Kidney tubule cell (primary cell): ENCODE measurements at regions not wholly inside any gene's neighbourhood (a gene's known extent, or its start where the extent isn't known, plus 50 kb on each side); places are given as distances from the start of the nearest gene placed in this dataset.

ENCODE experiments used
- DNase-seq: peaks from one replicate; pipeline ENCODE4 v3.0.0-alpha.2; 2018; ENCODE audit warnings: low spot score

DNA sequence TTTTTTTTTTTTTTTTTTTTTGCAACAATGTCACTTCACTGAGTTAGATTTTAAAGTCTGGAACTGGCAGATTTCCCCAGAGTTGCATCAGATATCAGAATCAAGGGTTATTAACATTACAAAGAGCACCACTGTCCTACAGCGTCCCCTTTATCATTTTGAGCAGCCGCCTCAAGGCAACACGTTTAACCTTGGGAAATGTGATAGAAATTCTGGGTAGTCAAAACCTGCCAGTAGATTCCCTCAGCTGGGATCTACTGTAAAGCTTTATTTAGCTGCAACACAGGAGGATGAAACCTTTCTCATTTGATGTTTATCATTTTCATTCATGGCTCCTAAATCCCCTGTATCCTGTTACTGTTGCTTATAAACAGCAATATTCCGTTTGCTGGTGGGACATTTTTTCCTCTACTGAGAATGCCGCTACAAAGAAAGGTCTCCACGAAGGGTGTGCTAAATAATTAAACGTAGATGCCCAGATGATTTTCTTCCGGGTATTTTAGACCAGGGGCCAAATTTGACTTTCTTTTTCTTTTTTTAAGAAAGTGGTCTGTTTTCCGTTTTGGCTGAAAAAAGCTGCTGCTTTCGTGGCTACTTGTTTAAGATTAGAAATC, 436.1 kb upstream of the GOT2 start:
- DNase-seq, result no peak

DNA sequence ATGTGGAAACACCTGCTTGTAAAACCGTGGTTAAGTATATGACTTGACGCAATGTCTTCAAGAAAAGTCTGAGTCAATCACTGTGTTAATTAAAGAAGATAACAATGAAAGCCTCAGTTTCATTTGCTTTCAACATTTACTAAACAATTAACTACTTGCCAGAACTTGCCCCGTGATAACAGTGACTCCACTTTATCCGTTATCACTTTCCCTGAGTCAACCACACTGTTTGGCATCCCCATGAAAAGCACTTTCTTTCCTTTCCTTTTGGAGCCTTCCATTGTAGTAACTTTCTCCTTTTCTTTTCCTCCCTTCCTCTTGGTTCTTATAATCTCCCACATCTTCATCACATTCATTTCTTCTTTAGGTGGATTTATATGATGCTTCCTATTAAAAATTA, 435.1 kb upstream of the GOT2 start:
- DNase-seq, result no peak

DNA sequence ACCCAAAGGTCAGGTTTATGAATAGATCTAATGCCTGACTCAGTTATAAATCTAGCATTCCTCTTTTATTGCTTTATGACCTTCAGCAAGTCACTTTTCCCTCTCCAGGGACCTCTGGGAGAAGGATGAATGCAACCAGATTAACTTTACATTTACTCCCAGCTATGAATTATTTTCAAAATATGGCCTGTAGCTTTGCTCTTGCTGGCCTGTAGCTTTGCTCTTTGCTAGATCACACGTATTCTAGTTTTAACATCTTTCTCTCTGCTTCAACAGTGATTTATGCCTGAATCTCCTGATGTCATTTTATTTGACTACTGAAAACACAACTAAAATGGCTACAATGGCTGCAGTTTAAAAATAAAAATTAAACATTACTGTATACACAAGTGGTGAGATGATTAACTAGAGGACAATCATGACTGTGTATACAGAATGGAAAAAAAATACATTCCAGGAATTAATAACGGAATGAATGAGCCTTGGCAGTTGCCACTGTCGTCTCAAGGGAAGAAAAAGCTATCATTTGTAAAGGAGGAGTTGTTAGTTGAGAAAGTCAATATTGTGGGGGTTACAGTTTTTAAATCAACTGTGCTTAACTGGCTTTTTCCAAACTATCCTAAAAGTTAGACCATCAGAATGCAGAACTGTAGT, 434.5 kb upstream of the GOT2 start:
- no peak for DNase-seq

DNA sequence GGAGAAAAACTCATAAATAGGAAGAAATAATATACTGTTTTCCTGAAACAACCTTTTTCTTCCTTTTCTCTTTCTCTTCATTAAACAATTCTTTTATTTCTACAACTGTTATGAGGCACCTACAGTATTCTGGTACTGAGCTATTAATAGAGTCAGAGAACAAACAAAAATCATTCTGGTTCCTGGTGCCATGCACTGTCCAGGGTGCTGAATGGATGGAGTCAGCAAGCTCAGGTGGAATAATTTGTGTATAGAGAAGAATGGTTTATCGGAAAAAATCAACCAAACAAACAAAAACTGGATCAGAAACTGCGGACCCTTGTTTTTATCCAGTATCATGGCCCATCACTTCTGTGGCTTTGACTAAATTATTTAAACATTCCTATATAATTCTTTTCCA, 430.3 kb upstream of the GOT2 start:
- DNase-seq, result no peak

DNA sequence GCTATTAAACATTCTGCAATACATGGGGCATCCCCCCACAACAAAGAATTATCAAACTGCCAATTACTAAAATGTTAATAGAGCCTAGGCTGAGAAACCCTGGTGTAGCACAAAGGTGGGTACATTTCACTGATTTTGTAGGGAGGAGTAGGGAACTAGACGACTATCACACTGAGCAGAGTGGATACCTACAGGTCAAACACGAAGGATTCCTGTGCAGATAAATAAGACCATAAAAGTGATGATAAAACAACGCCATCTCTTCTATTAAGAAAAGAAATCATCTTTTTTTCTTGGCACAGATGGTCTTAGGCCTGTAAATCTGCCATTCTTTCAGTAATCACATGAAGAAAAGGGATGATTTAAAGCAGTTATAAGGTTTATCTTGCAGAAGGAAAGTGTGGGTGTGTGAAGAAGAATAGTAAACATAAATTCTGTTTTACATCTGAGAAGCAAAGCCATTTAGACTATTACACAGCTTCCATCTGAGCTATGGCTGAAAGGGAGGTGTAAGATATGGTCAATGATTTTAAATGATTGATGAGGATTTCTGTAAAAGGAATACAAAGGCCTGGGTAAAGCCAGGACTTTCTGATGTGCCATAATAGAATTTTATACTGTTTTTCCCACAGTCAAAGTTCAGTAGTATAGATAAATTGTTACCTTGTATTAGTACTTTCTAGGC, 429.4 kb upstream of the GOT2 start:
- DNase-seq, result no peak

DNA sequence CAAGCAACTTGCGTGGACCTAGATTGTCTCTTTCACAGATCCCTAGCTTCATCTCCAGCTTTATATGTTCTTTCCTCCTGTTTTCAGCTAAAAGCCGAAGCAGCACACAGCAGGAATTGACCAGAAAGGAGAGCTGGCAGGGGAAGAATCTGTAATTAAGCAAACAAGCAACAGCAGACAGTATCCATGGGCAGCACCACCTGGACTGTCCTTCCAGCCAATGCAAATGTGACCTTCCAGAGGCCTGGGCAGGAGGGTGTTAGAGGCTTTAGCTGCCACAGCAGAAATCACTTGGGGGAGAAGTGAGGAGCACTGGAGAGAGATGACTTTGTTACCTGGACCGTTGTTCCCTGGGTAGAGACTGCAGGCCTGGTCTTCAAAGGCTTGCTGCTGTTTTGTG, 427.6 kb upstream of the GOT2 start:
- no peak for DNase-seq

DNA sequence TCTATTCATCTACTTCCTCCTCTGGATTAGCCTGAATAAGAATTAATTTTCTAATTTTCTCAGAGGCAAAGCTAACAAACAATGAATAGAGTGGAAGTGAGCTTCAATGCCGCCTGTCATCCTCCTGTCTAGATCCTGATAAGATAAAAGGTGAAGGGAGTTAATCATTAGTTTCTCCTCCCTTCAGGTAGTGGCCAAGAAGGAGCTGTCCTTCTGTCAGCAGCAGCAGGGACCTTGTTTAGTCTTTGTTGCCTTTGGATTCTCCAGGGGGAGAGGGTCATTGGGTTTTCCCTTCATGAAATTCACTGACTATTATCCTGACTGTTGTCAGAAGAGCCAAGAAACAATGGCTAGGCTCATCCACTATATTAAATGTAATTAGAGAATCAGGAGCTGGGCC, 420.2 kb upstream of the GOT2 start:
- no peak for DNase-seq

DNA sequence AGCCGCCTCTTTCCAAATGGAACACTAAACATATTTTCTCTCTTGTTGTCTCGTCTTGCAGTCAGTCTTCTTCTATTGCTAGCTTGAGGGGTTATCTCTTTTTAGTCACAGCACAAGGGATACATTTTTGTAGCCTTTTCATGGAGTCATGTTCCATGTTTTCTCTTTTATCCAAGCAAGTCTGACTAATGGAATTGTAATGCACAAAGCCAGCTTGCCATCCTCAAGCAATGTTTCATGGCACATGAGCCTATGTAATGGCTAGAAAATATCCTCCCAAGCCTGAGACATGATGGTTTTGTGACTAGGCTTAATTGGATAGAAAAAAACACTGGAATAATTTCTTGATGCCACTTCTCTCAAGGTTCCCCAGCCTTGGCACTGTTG, 414.6 kb upstream of the GOT2 start:
- no peak for DNase-seq

DNA sequence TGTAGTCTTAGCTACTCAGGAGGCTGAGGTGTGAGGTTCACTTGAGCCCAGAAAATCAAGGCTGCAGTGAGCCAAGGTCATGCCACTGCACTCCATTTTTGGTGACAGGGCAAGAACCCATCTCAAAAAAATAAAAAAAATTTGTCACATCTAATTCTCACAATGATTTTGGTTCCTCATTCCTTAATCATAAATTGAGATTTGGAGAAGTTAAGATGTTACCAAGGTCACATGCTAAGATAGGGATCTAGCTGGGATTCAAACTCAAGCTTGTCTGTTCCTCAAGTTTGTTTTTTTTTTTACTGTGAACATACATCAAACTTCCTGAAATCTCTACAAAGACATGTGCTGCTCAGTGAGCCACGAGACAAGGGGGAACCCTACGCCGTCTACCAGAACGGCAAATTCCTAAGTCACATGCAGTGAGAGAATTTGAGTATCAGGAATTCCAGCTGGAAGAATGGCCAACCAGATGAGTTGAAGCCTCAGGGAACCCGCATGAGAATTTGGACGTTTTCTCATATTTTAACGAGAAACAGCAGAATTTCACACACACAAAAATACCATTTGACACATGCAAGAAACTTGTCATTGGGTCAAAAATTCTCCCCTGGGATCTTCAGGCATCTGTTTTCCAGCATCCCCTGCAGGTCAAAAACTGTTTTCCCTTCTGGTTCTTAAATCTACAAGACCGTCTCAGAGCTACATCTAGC, 414.1 kb upstream of the GOT2 start:
- no peak for DNase-seq

DNA sequence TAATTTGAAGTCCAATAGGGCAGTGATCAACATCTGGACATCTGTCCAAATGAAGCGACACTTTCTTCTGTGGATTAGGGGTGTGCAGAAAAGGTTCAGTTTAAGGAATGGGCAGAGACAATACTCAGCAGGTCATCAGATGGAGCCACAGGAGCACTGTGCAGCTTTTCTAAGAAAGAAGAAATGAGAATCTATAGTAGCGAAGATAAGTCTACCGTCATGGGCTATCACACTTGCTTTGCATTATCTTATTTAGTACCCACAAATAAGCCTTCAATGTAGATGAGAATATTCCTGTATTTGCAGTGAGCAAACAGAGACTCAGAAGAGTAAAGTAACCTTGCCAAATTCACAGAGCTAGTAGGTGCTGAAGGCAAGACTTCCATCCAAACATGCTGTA, 412.0 kb upstream of the GOT2 start:
- DNase-seq, result no peak

DNA sequence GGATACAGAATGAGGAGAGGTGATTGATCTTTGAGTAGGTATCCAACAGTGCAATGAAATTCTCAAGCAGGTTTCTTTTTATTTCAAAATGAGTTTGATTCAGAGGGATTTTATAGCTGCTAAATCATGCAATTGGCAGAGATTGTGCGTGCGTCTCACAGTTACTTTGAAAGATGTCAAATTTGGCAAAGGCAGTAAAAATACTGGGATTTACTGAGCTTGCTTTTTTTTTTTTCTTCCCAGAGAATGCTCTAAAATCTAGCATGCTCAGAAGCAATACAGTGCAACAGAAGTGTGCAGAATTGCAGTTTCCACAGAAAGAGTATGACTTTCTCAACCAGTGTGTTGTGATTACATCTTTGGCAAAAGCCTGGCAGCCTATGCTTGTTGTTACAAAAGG, 410.7 kb upstream of the GOT2 start:
- DNase-seq, result no peak

DNA sequence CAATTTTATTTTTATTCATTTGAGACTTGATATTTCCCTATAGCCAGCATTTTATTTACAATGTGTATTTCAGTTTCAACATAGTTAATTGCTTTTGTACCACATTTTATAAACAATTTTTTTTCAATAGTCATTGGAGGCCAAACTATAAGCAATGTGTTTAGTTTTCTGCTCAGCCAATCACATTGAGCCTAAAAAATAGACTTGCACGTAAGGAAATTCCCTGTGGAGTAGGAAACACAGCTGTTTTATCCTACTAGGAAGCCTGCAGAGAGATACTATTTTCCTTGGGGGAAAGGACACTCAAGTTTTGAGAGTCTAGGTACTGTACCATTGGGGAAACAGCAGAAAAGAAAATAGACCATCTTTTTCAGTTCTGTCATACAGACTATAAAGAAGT, 410.2 kb upstream of the GOT2 start:
- no peak for DNase-seq

DNA sequence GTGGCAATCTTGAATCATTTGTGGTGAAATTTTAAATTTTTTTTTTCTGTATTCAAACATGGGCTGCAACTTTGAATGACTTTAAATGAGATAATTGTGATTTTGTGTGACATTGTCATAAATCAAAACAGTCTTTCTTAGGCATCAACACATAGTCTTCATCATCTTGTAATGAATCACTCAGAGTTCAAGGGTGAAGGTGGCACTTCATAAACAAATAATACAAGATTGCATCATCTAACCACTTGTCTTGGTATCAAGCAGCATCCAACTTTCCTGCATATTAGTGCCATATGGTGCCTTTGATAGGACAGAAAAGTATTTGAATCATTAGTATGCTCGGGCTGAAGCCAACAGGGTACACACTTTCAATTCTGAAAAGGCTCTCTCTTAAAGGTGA, 392.4 kb upstream of the GOT2 start:
- DNase-seq, result no peak

DNA sequence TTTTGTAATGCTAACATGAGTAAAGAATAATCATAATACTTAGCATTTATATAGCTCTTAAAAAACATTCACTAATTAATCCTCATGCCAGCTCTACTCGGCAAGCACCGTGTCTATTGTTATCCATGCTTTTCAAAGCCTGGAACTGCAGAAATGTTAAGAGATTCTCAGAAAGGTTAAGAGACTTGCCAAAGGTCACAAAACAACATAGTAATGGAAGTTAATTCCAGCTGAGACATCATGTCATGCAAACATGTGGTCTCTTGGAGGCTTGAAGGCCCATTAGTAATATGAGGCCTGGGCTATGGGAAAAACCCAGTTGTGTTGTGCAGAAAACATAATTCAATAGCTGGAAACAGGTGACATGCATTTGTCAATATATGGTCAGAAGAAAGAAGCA, 389.9 kb upstream of the GOT2 start:
- no peak for DNase-seq

DNA sequence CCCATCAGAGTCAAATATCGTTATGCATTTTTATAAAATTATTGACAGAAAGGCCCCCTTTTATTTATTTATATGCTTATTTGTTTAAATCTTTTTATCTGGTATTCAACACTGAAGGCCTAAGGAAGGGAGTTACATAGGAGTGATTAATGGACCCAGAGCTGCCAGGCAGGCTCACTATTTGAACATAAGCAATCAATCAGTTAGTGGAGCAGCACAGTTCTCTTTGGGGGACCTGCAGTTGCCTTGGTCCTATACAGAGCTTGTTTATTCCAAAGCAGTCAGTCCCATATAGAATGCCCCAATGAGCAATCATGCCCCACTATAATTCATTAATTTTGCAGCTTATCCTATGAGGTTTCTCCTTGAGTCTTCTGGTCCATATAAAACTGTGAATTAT, 389.4 kb upstream of the GOT2 start:
- no peak for DNase-seq

DNA sequence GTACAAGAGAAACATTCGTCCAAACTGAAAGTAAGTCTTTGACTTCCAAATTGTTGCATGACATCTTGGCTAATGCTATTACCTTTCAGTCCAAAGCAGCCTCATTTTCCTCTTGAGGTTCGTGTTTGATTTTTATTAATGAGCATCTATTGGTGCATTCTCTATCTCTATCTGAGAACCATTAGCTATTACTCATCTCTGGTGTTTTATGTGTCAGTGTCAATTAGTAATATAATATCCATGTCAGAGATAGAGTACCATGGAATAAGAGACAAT, 388.1 kb upstream of the GOT2 start:
- DNase-seq, result no peak

DNA sequence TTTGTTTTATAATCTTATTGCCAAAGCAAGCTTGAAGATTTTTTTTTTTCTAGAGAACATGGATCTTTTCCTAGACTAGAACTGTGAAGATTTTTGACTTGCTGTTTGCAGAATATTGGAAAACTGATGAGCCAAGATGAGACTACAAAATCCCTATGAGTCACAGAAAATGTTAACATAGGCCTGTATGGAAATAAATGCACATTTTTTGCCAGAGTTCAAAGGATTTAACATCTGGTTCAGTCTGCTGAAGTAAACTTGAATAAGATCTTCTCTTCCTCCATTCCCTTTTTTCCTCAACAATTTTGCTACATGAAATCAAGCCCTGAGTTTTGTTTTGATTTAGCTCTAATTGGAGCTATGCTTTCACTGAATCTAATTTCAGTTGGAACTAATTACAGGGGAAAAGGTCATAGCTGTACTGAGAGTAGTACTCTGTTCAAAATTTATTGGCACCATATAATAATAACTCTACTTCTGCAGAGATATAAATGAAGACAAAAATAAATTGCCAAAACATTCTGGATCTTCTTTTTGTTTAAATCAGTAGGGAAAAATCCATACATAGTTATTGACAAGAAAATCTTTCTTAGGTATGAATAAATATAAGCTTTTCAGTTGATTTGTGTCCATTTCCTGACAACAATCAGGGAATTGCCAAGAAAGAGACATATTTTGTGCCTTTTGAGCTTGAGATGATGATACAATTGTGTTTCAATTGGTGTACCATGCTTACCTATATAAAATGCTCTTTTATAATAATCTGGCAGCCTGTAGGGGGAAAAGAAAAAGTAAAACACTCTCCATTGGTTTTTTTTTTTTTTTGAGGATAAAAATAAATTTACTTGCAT, 387.5 kb upstream of the GOT2 start:
- no peak for DNase-seq

DNA sequence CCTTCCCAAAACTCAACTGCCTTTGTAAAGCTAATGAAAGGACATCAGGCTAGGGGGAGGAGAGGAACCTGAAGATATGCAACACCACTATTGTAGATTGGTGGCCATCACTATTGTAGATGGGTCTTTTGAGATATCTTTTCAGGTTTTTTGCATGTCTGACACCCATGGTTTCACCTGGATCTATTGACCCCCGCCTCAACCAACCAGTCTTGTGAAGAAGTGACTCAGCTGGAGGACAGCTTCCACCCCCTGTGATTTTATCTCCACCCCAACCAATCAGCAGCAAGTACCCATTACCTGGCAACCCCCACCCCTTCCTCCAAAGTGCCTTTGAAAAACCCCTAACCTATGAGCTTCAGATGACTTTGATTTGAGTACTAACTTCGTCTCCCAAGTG, 382.6 kb upstream of the GOT2 start:
- DNase-seq, result no peak

DNA sequence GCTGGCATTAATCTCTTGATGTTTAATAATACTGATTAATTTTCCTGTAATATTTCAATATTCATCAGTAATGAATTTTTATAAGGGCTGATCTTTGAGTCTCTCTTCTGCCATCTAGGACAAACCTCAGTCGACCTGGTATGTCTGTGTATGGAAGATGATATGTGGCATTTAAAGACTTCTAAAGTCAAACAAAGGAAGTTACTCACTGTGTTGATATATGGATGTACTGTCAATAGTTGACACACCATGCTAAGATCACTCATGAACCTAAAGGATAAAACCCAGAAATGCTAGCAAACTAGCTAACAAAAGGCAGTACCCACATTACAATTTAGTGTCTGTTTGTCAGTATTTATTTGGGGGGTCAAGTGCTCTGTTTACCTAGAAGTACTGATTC, 380.7 kb upstream of the GOT2 start:
- DNase-seq, result no peak

DNA sequence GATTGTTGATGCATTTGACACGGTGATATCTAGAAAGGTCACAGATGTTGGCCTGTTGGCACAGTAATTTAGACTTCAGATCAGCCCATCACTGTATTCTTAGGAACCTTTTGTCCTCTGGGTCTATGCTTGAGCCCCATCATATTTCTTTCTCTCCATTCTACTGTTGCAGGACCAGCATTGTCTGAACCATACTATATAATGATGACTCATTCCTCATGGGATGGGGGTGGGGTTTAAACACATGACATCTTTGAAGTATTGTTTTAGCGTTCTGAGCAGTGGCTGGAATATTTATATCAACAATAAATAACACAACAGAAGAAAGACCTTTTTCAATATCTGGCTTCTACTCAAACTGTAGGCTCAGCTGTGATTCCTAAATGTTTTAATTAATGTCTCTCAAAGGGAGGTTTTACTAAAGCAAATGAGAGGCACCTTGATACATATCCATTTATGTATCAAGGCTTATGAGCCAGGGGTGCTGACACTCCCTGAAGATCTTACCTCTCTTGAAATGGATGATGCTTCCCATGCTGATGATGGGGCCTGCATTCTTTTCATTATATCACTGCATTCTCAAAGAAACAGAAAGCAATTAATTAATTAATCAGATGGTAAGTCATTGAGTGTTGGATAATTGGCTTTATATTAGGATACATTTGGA, 379.0 kb upstream of the GOT2 start:
- DNase-seq, result no peak

DNA sequence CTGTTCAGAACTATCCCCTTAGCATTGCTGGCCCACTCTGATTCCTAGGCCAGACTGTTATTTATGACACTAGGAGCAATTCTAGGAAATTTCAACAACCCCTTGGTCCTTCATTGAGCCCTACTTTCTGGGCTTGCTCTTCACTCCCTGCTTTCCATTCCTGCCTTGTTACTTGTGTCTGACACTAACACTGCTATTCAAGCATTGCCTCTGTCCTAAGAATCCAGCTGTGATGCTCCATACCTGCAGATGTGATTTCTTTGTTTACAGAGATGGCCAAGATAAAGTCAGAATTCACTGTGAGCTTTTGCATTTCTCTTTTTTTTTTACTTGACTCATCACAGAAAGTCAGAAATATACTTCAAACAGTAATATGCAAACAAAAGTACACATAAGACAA, 377.2 kb upstream of the GOT2 start:
- no peak for DNase-seq

DNA sequence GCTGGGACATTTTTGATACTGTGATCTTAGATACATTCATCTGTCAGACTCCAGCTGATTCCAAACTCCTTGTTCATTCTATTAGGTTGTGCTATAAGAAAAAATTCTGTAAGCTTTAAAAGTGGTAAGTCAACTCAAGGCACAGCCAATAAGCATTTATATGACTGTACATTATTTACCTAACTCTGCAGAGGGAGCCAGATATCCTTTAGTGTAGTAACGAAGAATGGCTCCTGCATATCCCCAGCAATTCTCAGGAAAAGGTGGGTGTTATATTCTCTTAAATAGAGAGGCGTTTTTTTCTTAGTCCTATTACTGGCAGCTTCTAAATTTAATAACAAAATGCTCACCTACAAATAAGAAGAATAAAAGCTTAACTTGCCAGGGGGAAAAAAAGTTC, 374.3 kb upstream of the GOT2 start:
- no peak for DNase-seq
